ENCODE measurements at regions not wholly inside any gene's neighbourhood (a gene's known extent, or its start where the extent isn't known, plus 50 kb on each side); places are given as distances from the start of the nearest gene placed in this dataset.
A peak's percentile ranks its signal among the peaks of the same experiment; 100 is the strongest.

GRCh38 chr12:98372340-98373024 lies 142.9 kb upstream of the TMPO start:
- H3K4me1 ChIP-seq (ENCODE audit: low read length) = no peaks in the 10 kb centered on the region
- H3K36me3 ChIP-seq (replicated peaks; ENCODE audit: low read depth, low read length) = no peaks in the 10 kb centered on the region
- H3K79me2 ChIP-seq (ENCODE audit: low read length) = no peaks in the 10 kb centered on the region
- no peak overlapping the region for H2AFZ ChIP-seq (ENCODE audit: low read depth, low read length)
- H3K9ac ChIP-seq (ENCODE audit: low read length) = no peak overlapping the region
- no peak overlapping the region for H3K4me3 ChIP-seq (ENCODE audit: low read length)
- no peak for TF ChIP-seq EZH2phosphoT487 (IDR thresholded peaks at IDR 0.05; ENCODE audit: low read depth)
- TF ChIP-seq CTCF (IDR thresholded peaks at IDR 0.05; ENCODE audit: low read depth, low read length) = no peak
- no peak overlapping the region for H3K4me2 ChIP-seq (ENCODE audit: low read length)
- peaks cover 65% of the 10 kb centered on the region for H3K27me3 ChIP-seq (ENCODE audit: low read depth, low read length)
- H3K9me3 ChIP-seq (ENCODE audit: insufficient read depth, low read length) = no peaks in the 10 kb centered on the region
- no peaks in the 10 kb centered on the region for H4K20me1 ChIP-seq (ENCODE audit: insufficient read depth, low read length)
- no peak overlapping the region for H3K27ac ChIP-seq (ENCODE audit: low read length)

GRCh38 chr12:98373025-98373554 lies 142.3 kb upstream of the TMPO start:
- H3K27ac ChIP-seq (ENCODE audit: low read length) = no peak overlapping the region
- no peaks in the 10 kb centered on the region for H3K9me3 ChIP-seq (ENCODE audit: insufficient read depth, low read length)
- H3K4me2 ChIP-seq (ENCODE audit: low read length) = no peak overlapping the region
- H3K79me2 ChIP-seq (ENCODE audit: low read length) = no peaks in the 10 kb centered on the region
- H4K20me1 ChIP-seq (ENCODE audit: insufficient read depth, low read length) = no peaks in the 10 kb centered on the region
- TF ChIP-seq CTCF (IDR thresholded peaks at IDR 0.05; ENCODE audit: low read depth, low read length) (peak; percentile 77), EZH2phosphoT487 (IDR thresholded peaks at IDR 0.05; ENCODE audit: low read depth) (no peak)
- H3K36me3 ChIP-seq (replicated peaks; ENCODE audit: low read depth, low read length) = no peaks in the 10 kb centered on the region
- H3K4me3 ChIP-seq (ENCODE audit: low read length) = no peak overlapping the region
- no peak overlapping the region for H3K9ac ChIP-seq (ENCODE audit: low read length)
- H2AFZ ChIP-seq (ENCODE audit: low read depth, low read length) = no peak overlapping the region
- no peaks in the 10 kb centered on the region for H3K4me1 ChIP-seq (ENCODE audit: low read length)
- peaks cover 68% of the 10 kb centered on the region for H3K27me3 ChIP-seq (ENCODE audit: low read depth, low read length)

DNA sequence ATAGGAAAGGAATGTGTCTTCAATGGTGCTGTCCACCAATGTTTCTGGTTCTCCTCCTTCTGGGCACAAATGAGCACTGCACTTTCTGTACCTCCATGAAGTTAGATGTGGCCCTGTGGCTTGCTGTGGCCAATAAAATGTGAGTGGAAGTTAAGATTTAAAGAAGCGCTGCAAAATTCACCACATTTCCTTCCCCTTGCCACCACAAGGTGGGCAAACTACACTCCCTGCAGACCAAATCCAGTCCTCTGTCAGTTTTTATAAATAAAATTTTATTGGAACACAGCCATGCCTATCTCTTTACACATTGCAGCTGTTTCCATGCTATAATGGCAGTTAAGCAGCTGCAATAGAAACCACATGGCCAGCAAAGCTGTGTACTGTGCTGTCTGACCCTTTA lies 141.4 kb upstream of the TMPO start:
- Histone ChIP-seq H3K4me1 (ENCODE audit: low read length) (no peaks in the 10 kb centered on the region), H3K4me2 (ENCODE audit: low read length) (no peak overlapping the region), H4K20me1 (ENCODE audit: insufficient read depth, low read length) (no peaks in the 10 kb centered on the region), H3K4me3 (ENCODE audit: low read length) (no peak overlapping the region), H3K9ac (ENCODE audit: low read length) (no peak overlapping the region), H2AFZ (ENCODE audit: low read depth, low read length) (no peak overlapping the region), H3K79me2 (ENCODE audit: low read length) (no peaks in the 10 kb centered on the region), H3K9me3 (ENCODE audit: insufficient read depth, low read length) (no peaks in the 10 kb centered on the region), H3K27me3 (ENCODE audit: low read depth, low read length) (peaks cover 70% of the 10 kb centered on the region), H3K36me3 (replicated peaks; ENCODE audit: low read depth, low read length) (no peaks in the 10 kb centered on the region), H3K27ac (ENCODE audit: low read length) (no peak overlapping the region)
- no peak for TF ChIP-seq EZH2phosphoT487 (IDR thresholded peaks at IDR 0.05; ENCODE audit: low read depth)
- peak; percentile 35 for TF ChIP-seq CTCF (IDR thresholded peaks at IDR 0.05; ENCODE audit: low read depth, low read length)

- Histone ChIP-seq H4K20me1 (ENCODE audit: insufficient read depth, low read length) (no peaks in the 10 kb centered on the region), H3K79me2 (ENCODE audit: low read length) (no peaks in the 10 kb centered on the region), H3K27ac (ENCODE audit: low read length) (no peak overlapping the region), H3K4me1 (ENCODE audit: low read length) (no peaks in the 10 kb centered on the region), H3K27me3 (ENCODE audit: low read depth, low read length) (peaks cover 47% of the 10 kb centered on the region), H3K9me3 (ENCODE audit: insufficient read depth, low read length) (no peaks in the 10 kb centered on the region), H3K4me3 (ENCODE audit: low read length) (no peak overlapping the region), H3K9ac (ENCODE audit: low read length) (no peak overlapping the region), H3K36me3 (replicated peaks; ENCODE audit: low read depth, low read length) (no peaks in the 10 kb centered on the region), H2AFZ (ENCODE audit: low read depth, low read length) (no peak overlapping the region), H3K4me2 (ENCODE audit: low read length) (no peak overlapping the region)
- TF ChIP-seq CTCF (IDR thresholded peaks at IDR 0.05; ENCODE audit: low read depth, low read length) = no peak
- no peak for TF ChIP-seq EZH2phosphoT487 (IDR thresholded peaks at IDR 0.05; ENCODE audit: low read depth)
These were observed 136.3 kb upstream of the TMPO start for GRCh38 chr12:98379106-98379505.

Measured in OCI-LY3 (cell line).